Mesodermal cell (in vitro differentiated cells): ENCODE measurements at regions not wholly inside any gene's neighbourhood (a gene's known extent, or its start where the extent isn't known, plus 50 kb on each side); places are given as distances from the start of the nearest gene placed in this dataset.

Experiments
- H3K27ac ChIP-seq: 2 replicates; pipeline ENCODE4 v1.7.0; 2013; ENCODE audit warnings: mild to moderate bottlenecking, low read depth, low read length, moderate library complexity; ENCODE audit not compliant: severe bottlenecking
- H3K36me3 ChIP-seq: 2 replicates; pipeline ENCODE4 v1.7.1; 2013; ENCODE audit warnings: mild to moderate bottlenecking, low read length, moderate library complexity; ENCODE audit not compliant: control insufficient read depth, insufficient read depth
- H3K4me1 ChIP-seq: one replicate; pipeline ENCODE4 v1.7.1; 2013; ENCODE audit warnings: mild to moderate bottlenecking, low read length; ENCODE audit not compliant: insufficient read depth, control insufficient read depth, poor library complexity, severe bottlenecking
- H3K4me3 ChIP-seq: 2 replicates; pipeline ENCODE4 v1.7.0; 2013; ENCODE audit warnings: low read length, control low read depth, mild to moderate bottlenecking; ENCODE audit not compliant: insufficient read depth, poor library complexity, severe bottlenecking; ENCODE audit errors: extremely low read depth
- H3K9me3 ChIP-seq: 2 replicates; pipeline ENCODE4 v1.7.1; 2013; ENCODE audit warnings: mild to moderate bottlenecking, low read length, moderate library complexity; ENCODE audit not compliant: control insufficient read depth
- WGBS, 2 experiments: methylation state at CpG; one replicate each; pipeline ENCODE4 v1.1.5; 2013; ENCODE audit warnings: missing lambda C conversion rate in 2 of 2; ENCODE audit not compliant: insufficient coverage in 2 of 2; 5-methylcytosine and 5-hydroxymethylcytosine counted together

- 83% methylated on average over 1 to 2 of the region's 2 CpGs for whole genome bisulfite sequencing, 2 experiments
- H3K36me3 ChIP-seq = no peaks in the 10 kb centered on the region
- no peak overlapping the region for H3K4me3 ChIP-seq
- no peaks in the 10 kb centered on the region for H3K4me1 ChIP-seq
- no peak overlapping the region for H3K27ac ChIP-seq
- no peaks in the 10 kb centered on the region for H3K9me3 ChIP-seq
These were observed 412.0 kb downstream of the MEIS1 start for GRCh38 chr2:66846887-66847286.

- no peaks in the 10 kb centered on the region for H3K36me3 ChIP-seq
- no peak overlapping the region for H3K27ac ChIP-seq
- no peaks in the 10 kb centered on the region for H3K9me3 ChIP-seq
- H3K4me1 ChIP-seq = no peaks in the 10 kb centered on the region
- 91 to 97% methylated on average over 7 of the region's 9 CpGs for WGBS, 2 experiments
- H3K4me3 ChIP-seq = no peak overlapping the region
These were observed 414.3 kb downstream of the MEIS1 start for GRCh38 chr2:66849153-66849755.

- H3K9me3 ChIP-seq = no peaks in the 10 kb centered on the region
- no peaks in the 10 kb centered on the region for H3K36me3 ChIP-seq
- H3K4me3 ChIP-seq = no peak overlapping the region
- WGBS, 2 experiments = 91 to 92% methylated on average over 7 to 10 of the region's 10 CpGs
- H3K4me1 ChIP-seq = no peaks in the 10 kb centered on the region
- H3K27ac ChIP-seq = no peak overlapping the region
These were observed 415.5 kb downstream of the MEIS1 start for GRCh38 chr2:66850376-66850775.

- no peaks in the 10 kb centered on the region for H3K4me1 ChIP-seq
- H3K36me3 ChIP-seq = no peaks in the 10 kb centered on the region
- H3K9me3 ChIP-seq = no peaks in the 10 kb centered on the region
- no peak overlapping the region for H3K4me3 ChIP-seq
- no peak overlapping the region for H3K27ac ChIP-seq
- 100% methylated on average over 1 of the region's 1 CpG; no CpG with 5 or more reads in 1 of the 2 experiments for WGBS, 2 experiments
These were observed 416.5 kb downstream of the MEIS1 start for GRCh38 chr2:66851449-66851872.

GRCh38 chr2:66852953-66853352, 418.0 kb downstream of the MEIS1 start:
- no peaks in the 10 kb centered on the region for H3K4me1 ChIP-seq
- WGBS, 2 experiments = 88% methylated on average over 3 of the region's 6 CpGs
- H3K9me3 ChIP-seq = no peaks in the 10 kb centered on the region
- H3K27ac ChIP-seq = no peak overlapping the region
- H3K36me3 ChIP-seq = no peaks in the 10 kb centered on the region
- no peak overlapping the region for H3K4me3 ChIP-seq

GRCh38 chr2:66853585-66853984, 418.7 kb downstream of the MEIS1 start:
- Histone ChIP-seq H3K27ac (no peak overlapping the region), H3K4me1 (no peaks in the 10 kb centered on the region), H3K9me3 (no peaks in the 10 kb centered on the region), H3K4me3 (no peak overlapping the region), H3K36me3 (no peaks in the 10 kb centered on the region)
- 84 to 96% methylated on average over 3 of the region's 6 CpGs for WGBS, 2 experiments

- Histone ChIP-seq H3K4me1 (no peaks in the 10 kb centered on the region), H3K36me3 (no peaks in the 10 kb centered on the region), H3K9me3 (no peaks in the 10 kb centered on the region), H3K27ac (no peak overlapping the region), H3K4me3 (no peak overlapping the region)
- 100% methylated on average over 1 of the region's 3 CpGs; no CpG with 5 or more reads in 1 of the 2 experiments for WGBS, 2 experiments
These were observed 419.4 kb downstream of the MEIS1 start for GRCh38 chr2:66854298-66854697.

GRCh38 chr2:66862885-66863650, 428.1 kb downstream of the MEIS1 start:
- Histone ChIP-seq H3K9me3 (no peaks in the 10 kb centered on the region), H3K27ac (no peak overlapping the region), H3K4me1 (no peaks in the 10 kb centered on the region), H3K36me3 (no peaks in the 10 kb centered on the region), H3K4me3 (no peak overlapping the region)
- 100% methylated on average over 1 to 3 of the region's 6 CpGs for WGBS, 2 experiments

GRCh38 chr2:66865161-66865560, 430.2 kb downstream of the MEIS1 start:
- H3K9me3 ChIP-seq = no peaks in the 10 kb centered on the region

GRCh38 chr2:66866331-66867062, 431.6 kb downstream of the MEIS1 start:
- Histone ChIP-seq H3K4me1 (no peaks in the 10 kb centered on the region), H3K36me3 (no peaks in the 10 kb centered on the region), H3K9me3 (no peaks in the 10 kb centered on the region), H3K27ac (no peak overlapping the region), H3K4me3 (no peak overlapping the region)
- 100% methylated on average over 1 to 2 of the region's 3 CpGs for WGBS, 2 experiments

More at GRCh38 chr2:66865161-66865560, 430.2 kb downstream of the MEIS1 start:
- H3K4me3 ChIP-seq = no peak overlapping the region
- H3K4me1 ChIP-seq = no peaks in the 10 kb centered on the region
- H3K27ac ChIP-seq = no peak overlapping the region
- no peaks in the 10 kb centered on the region for H3K36me3 ChIP-seq
